PFSK-1 (cell line): ENCODE measurements at regions not wholly inside any gene's neighbourhood (a gene's known extent, or its start where the extent isn't known, plus 50 kb on each side); places are given as distances from the start of the nearest gene placed in this dataset.

Source experiments
- FOXP2 ChIP-seq: optimal IDR thresholded peaks from 2 replicates; pipeline ENCODE3; 2011; ENCODE audit warnings: borderline replicate concordance, control low read depth, inconsistent platforms; ENCODE audit not compliant: insufficient read depth; ENCODE audit errors: extremely low read length, extremely low read depth
- POLR2AphosphoS5 ChIP-seq: IDR thresholded peaks from 2 replicates; pipeline ENCODE4 v1.6.1; 2012; ENCODE audit warnings: low read depth, mild to moderate bottlenecking, control low read depth, low read length, moderate library complexity
- REST ChIP-seq, 2 experiments: IDR thresholded peaks; 2 replicates each; pipeline versions ENCODE4 v1.6.1 to v1.8.0; 2011 to 2012; ENCODE audit warnings: low read depth in 2 of 2, low read length in 2 of 2, control low read depth in 1 of 2, inconsistent platforms in 1 of 2, mild to moderate bottlenecking in 1 of 2, moderate library complexity in 1 of 2; ENCODE audit not compliant: insufficient read depth in 1 of 2
- SIN3A ChIP-seq: IDR thresholded peaks from 2 replicates; pipeline ENCODE4 v1.6.1; 2012; ENCODE audit warnings: mild to moderate bottlenecking, low read length, moderate library complexity, borderline replicate concordance; ENCODE audit not compliant: insufficient read depth
- TAF1 ChIP-seq: IDR thresholded peaks from 2 replicates; pipeline ENCODE4 v1.6.1; 2012; ENCODE audit warnings: low read length, control low read depth, borderline replicate concordance; ENCODE audit not compliant: insufficient read depth

GRCh38 chr17:34852614-34853013 lies 108.6 kb downstream of the CCT6B start:
- TF ChIP-seq POLR2AphosphoS5 (no peak), FOXP2 (no peak), REST (IDR thresholded peaks at IDR 0.05; ENCODE audit: insufficient read depth in 1 of 2, low read depth in 2 of 2, low read length in 2 of 2) (no peak), TAF1 (no peak), SIN3A (no peak)

GRCh38 chr17:34851961-34852540 lies 109.2 kb downstream of the CCT6B start:
- no peak for TF ChIP-seq FOXP2
- no peak for TF ChIP-seq TAF1
- TF ChIP-seq SIN3A, result no peak
- TF ChIP-seq POLR2AphosphoS5, result no peak
- TF ChIP-seq REST (IDR thresholded peaks at IDR 0.05; ENCODE audit: insufficient read depth in 1 of 2, low read depth in 2 of 2, low read length in 2 of 2), result no peak

- TF ChIP-seq POLR2AphosphoS5 (no peak), FOXP2 (no peak)
Measured at GRCh38 chr17:34850964-34851363, 110.3 kb downstream of the CCT6B start.

GRCh38 chr17:34850023-34850422 lies 111.2 kb downstream of the CCT6B start:
- TF ChIP-seq SIN3A, result no peak
- TF ChIP-seq REST (IDR thresholded peaks at IDR 0.05; ENCODE audit: insufficient read depth in 1 of 2, low read depth in 2 of 2, low read length in 2 of 2), result no peak
- TF ChIP-seq POLR2AphosphoS5, result no peak
- no peak for TF ChIP-seq FOXP2
- TF ChIP-seq TAF1, result no peak

GRCh38 chr17:34847938-34848337 lies 113.3 kb downstream of the CCT6B start:
- TF ChIP-seq FOXP2 (no peak), REST (IDR thresholded peaks at IDR 0.05; ENCODE audit: insufficient read depth in 1 of 2, low read depth in 2 of 2, low read length in 2 of 2) (no peak), SIN3A (no peak), POLR2AphosphoS5 (no peak), TAF1 (no peak)
